ENCODE measurements at regions not wholly inside any gene's neighbourhood (a gene's known extent, or its start where the extent isn't known, plus 50 kb on each side); places are given as distances from the start of the nearest gene placed in this dataset.

DNA sequence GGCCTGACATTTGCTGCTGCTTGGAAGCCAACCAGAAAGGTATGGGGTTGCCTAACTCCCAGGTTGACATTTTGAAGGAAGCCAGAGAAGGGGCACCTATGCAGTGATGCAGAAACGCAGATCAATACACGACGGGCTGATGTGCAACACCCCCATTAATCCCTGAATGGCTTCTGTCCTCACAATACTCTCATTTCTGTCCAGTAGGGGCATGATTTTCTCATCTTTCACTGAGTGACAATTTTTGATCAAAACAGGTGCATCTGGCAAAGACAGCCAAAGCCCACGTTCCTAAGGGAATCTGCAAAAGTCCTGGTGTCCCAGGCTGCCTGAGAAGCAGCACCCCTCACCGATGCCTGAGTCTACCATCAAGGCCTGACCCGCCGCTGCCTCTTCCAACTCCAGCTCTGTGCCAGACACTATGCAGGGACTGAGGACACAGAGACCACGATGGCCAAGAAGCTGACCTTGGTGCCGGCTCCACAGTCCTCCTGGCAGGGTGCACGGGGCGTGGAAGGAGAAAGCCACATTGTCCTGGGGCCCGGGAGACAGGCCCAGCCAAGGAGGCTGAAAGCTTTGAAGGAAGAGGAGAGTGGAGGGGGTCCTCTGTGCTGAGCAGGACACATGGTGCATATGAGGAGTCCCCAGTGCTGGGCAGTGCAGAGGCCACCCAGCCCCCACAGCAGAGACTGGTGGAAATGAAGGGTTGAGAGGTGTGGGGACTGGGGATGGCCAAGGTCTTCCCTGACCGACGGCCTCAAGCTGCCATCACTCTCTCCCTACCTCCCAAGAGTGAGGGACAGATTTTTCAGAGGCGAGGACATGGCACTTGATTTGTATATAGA lies 159.6 kb downstream of the NUP210 start:
- Histone ChIP-seq H3K79me2 (ENCODE audit: control insufficient read depth, insufficient read depth, low read length, poor library complexity) (no peaks in the 10 kb centered on the region), H2AFZ (ENCODE audit: insufficient read depth, low read length, poor library complexity) (no peak overlapping the region), H3K79me1 (ENCODE audit: low read length) (no peaks in the 10 kb centered on the region), H2AK5ac (ENCODE audit: low read length) (no peak overlapping the region), H2BK5ac (ENCODE audit: low read depth, low read length, poor library complexity) (no peak overlapping the region), H2BK12ac (ENCODE audit: low read length) (no peak overlapping the region), H3K4ac (ENCODE audit: low read depth, low read length) (no peak overlapping the region), H3K14ac (ENCODE audit: low read length) (no peak overlapping the region), H3K27me3 (ENCODE audit: insufficient read depth, low read length) (no peaks in the 10 kb centered on the region), H4K91ac (ENCODE audit: low read depth, low read length) (peak overlapping the region; percentile 12), H3K27ac (ENCODE audit: low read depth, low read length) (no peak overlapping the region), H3K23ac (ENCODE audit: low read length) (no peak overlapping the region), H3K4me2 (ENCODE audit: low read length) (no peak overlapping the region), H3K4me1 (ENCODE audit: control insufficient read depth in 1 of 2, insufficient read depth in 2 of 2, low read length in 2 of 2) (peaks cover 2 to 6% of the 10 kb centered on the region in 2 experiments), H3K18ac (ENCODE audit: low read length) (no peak overlapping the region), H3K9ac (ENCODE audit: low read length) (no peak overlapping the region), H2BK120ac (ENCODE audit: insufficient read depth, low read length, poor library complexity) (no peak overlapping the region), H3K9me3 (ENCODE audit: insufficient read depth, low read depth, low read length) (peaks cover 1% of the 10 kb centered on the region), H3K4me3 (ENCODE audit: low read depth, low read length) (no peak overlapping the region), H4K8ac (ENCODE audit: low read depth, low read length) (no peak overlapping the region), H3K36me3 (ENCODE audit: control insufficient read depth in 1 of 2, insufficient read depth in 2 of 2, low read length in 2 of 2) (no peaks in the 10 kb centered on the region), H4K12ac (ENCODE audit: low read depth, low read length) (no peak overlapping the region)
- WGBS (ENCODE audit: extremely low coverage, insufficient coverage, insufficient read length), result no CpG with 5 or more reads among the region's 15 CpGs
- DNase-seq, result no peak

GRCh38 chr3:13259831-13260230 lies 160.3 kb downstream of the NUP210 start:
- Histone ChIP-seq H4K91ac (ENCODE audit: low read depth, low read length) (no peak overlapping the region), H3K79me1 (ENCODE audit: low read length) (no peaks in the 10 kb centered on the region), H2AFZ (ENCODE audit: insufficient read depth, low read length, poor library complexity) (no peak overlapping the region), H2BK5ac (ENCODE audit: low read depth, low read length, poor library complexity) (no peak overlapping the region), H2BK12ac (ENCODE audit: low read length) (no peak overlapping the region), H2AK5ac (ENCODE audit: low read length) (no peak overlapping the region), H3K4ac (ENCODE audit: low read depth, low read length) (no peak overlapping the region), H3K14ac (ENCODE audit: low read length) (no peak overlapping the region), H3K4me1 (ENCODE audit: control insufficient read depth in 1 of 2, insufficient read depth in 2 of 2, low read length in 2 of 2) (peaks cover 2 to 6% of the 10 kb centered on the region in 2 experiments), H3K18ac (ENCODE audit: low read length) (no peak overlapping the region), H3K27ac (ENCODE audit: low read depth, low read length) (no peak overlapping the region), H3K27me3 (ENCODE audit: insufficient read depth, low read length) (no peaks in the 10 kb centered on the region), H3K79me2 (ENCODE audit: control insufficient read depth, insufficient read depth, low read length, poor library complexity) (no peaks in the 10 kb centered on the region), H2BK120ac (ENCODE audit: insufficient read depth, low read length, poor library complexity) (no peak overlapping the region), H4K12ac (ENCODE audit: low read depth, low read length) (no peak overlapping the region), H4K8ac (ENCODE audit: low read depth, low read length) (no peak overlapping the region), H3K9me3 (ENCODE audit: insufficient read depth, low read depth, low read length) (no peaks in the 10 kb centered on the region), H3K23ac (ENCODE audit: low read length) (no peak overlapping the region), H3K36me3 (ENCODE audit: control insufficient read depth in 1 of 2, insufficient read depth in 2 of 2, low read length in 2 of 2) (no peaks in the 10 kb centered on the region), H3K9ac (ENCODE audit: low read length) (no peak overlapping the region), H3K4me3 (ENCODE audit: low read depth, low read length) (no peak overlapping the region), H3K4me2 (ENCODE audit: low read length) (no peak overlapping the region)
- no peak for DNase-seq
- 100% methylated on average over 1 of the region's 5 CpGs for WGBS (ENCODE audit: extremely low coverage, insufficient coverage, insufficient read length)

- no peak overlapping the region for H4K12ac ChIP-seq (ENCODE audit: low read depth, low read length)
- H2BK120ac ChIP-seq (ENCODE audit: insufficient read depth, low read length, poor library complexity), result no peak overlapping the region
- no peak overlapping the region for H3K27ac ChIP-seq (ENCODE audit: low read depth, low read length)
- no peak overlapping the region for H3K18ac ChIP-seq (ENCODE audit: low read length)
- no peak overlapping the region for H3K4me3 ChIP-seq (ENCODE audit: low read depth, low read length)
- no peak overlapping the region for H4K91ac ChIP-seq (ENCODE audit: low read depth, low read length)
- H3K36me3 ChIP-seq (ENCODE audit: control insufficient read depth in 1 of 2, insufficient read depth in 2 of 2, low read length in 2 of 2), result no peaks in the 10 kb centered on the region
- no peak overlapping the region for H2AK5ac ChIP-seq (ENCODE audit: low read length)
- H3K4ac ChIP-seq (ENCODE audit: low read depth, low read length), result no peak overlapping the region
- H3K4me2 ChIP-seq (ENCODE audit: low read length), result no peak overlapping the region
- H2BK12ac ChIP-seq (ENCODE audit: low read length), result no peak overlapping the region
- no peak overlapping the region for H3K23ac ChIP-seq (ENCODE audit: low read length)
- H2BK5ac ChIP-seq (ENCODE audit: low read depth, low read length, poor library complexity), result no peak overlapping the region
- H3K9ac ChIP-seq (ENCODE audit: low read length), result no peak overlapping the region
- H3K4me1 ChIP-seq (ENCODE audit: control insufficient read depth in 1 of 2, insufficient read depth in 2 of 2, low read length in 2 of 2), result peaks cover 2 to 6% of the 10 kb centered on the region in 2 experiments
- H3K79me1 ChIP-seq (ENCODE audit: low read length), result no peaks in the 10 kb centered on the region
- no peak overlapping the region for H3K14ac ChIP-seq (ENCODE audit: low read length)
- DNase-seq, result no peak
- no peak overlapping the region for H4K8ac ChIP-seq (ENCODE audit: low read depth, low read length)
- no peaks in the 10 kb centered on the region for H3K27me3 ChIP-seq (ENCODE audit: insufficient read depth, low read length)
- H3K79me2 ChIP-seq (ENCODE audit: control insufficient read depth, insufficient read depth, low read length, poor library complexity), result no peaks in the 10 kb centered on the region
- no peaks in the 10 kb centered on the region for H3K9me3 ChIP-seq (ENCODE audit: insufficient read depth, low read depth, low read length)
- WGBS (ENCODE audit: extremely low coverage, insufficient coverage, insufficient read length), result no CpG with 5 or more reads among the region's 9 CpGs
- H2AFZ ChIP-seq (ENCODE audit: insufficient read depth, low read length, poor library complexity), result no peak overlapping the region
Observed at GRCh38 chr3:13258986-13259514, 161.1 kb downstream of the NUP210 start.

- DNase-seq, result no peak
- Histone ChIP-seq H3K79me2 (ENCODE audit: control insufficient read depth, insufficient read depth, low read length, poor library complexity) (no peaks in the 10 kb centered on the region), H3K9ac (ENCODE audit: low read length) (no peak overlapping the region), H3K14ac (ENCODE audit: low read length) (no peak overlapping the region), H2AFZ (ENCODE audit: insufficient read depth, low read length, poor library complexity) (no peak overlapping the region), H3K4me3 (ENCODE audit: low read depth, low read length) (no peak overlapping the region), H3K36me3 (ENCODE audit: control insufficient read depth in 1 of 2, insufficient read depth in 2 of 2, low read length in 2 of 2) (no peaks in the 10 kb centered on the region), H4K91ac (ENCODE audit: low read depth, low read length) (no peak overlapping the region), H3K79me1 (ENCODE audit: low read length) (no peaks in the 10 kb centered on the region), H3K4ac (ENCODE audit: low read depth, low read length) (no peak overlapping the region), H3K4me2 (ENCODE audit: low read length) (no peak overlapping the region), H3K9me3 (ENCODE audit: insufficient read depth, low read depth, low read length) (no peaks in the 10 kb centered on the region), H4K8ac (ENCODE audit: low read depth, low read length) (no peak overlapping the region), H3K23ac (ENCODE audit: low read length) (no peak overlapping the region), H3K27me3 (ENCODE audit: insufficient read depth, low read length) (no peaks in the 10 kb centered on the region), H2BK12ac (ENCODE audit: low read length) (no peak overlapping the region), H3K4me1 (ENCODE audit: control insufficient read depth in 1 of 2, insufficient read depth in 2 of 2, low read length in 2 of 2) (peaks cover 0 to 6% of the 10 kb centered on the region in 2 experiments), H3K27ac (ENCODE audit: low read depth, low read length) (no peak overlapping the region), H3K18ac (ENCODE audit: low read length) (no peak overlapping the region), H2BK120ac (ENCODE audit: insufficient read depth, low read length, poor library complexity) (no peak overlapping the region), H4K12ac (ENCODE audit: low read depth, low read length) (no peak overlapping the region), H2BK5ac (ENCODE audit: low read depth, low read length, poor library complexity) (no peak overlapping the region), H2AK5ac (ENCODE audit: low read length) (no peak overlapping the region)
- no CpG with 5 or more reads among the region's 4 CpGs for WGBS (ENCODE audit: extremely low coverage, insufficient coverage, insufficient read length)
Observed at GRCh38 chr3:13258280-13258679, 161.8 kb downstream of the NUP210 start.
